Testis (tissue), 2 donors: ENCODE measurements at regions not wholly inside any gene's neighbourhood (a gene's known extent, or its start where the extent isn't known, plus 50 kb on each side); places are given as distances from the start of the nearest gene placed in this dataset.

ENCODE experiments used
- CTCF ChIP-seq, 3 experiments: fragments of 450-650 bp in 2 of 3; fragments of 200-600 bp in 1 of 3; sonication (generic) in 1 of 3; IDR thresholded peaks; one replicate each; pipeline ENCODE4 v1.5.1; 2016 to 2019; ENCODE audit warnings: antibody characterized with exemption in 3 of 3, mild to moderate bottlenecking in 2 of 3, moderate library complexity in 1 of 3
- POLR2A ChIP-seq: fragments of 450-650 bp; IDR thresholded peaks from one replicate; pipeline ENCODE4 v1.6.1; 2017; ENCODE audit warnings: antibody characterized with exemption, mild to moderate bottlenecking, moderate library complexity

GRCh38 chr1:217026531-217026930, 303.3 kb upstream of the ESRRG start:
- TF ChIP-seq CTCF (IDR thresholded peaks at IDR 0.05) (no peak), POLR2A (no peak)
